ENCODE measurements at regions not wholly inside any gene's neighbourhood (a gene's known extent, or its start where the extent isn't known, plus 50 kb on each side); places are given as distances from the start of the nearest gene placed in this dataset.

DNA sequence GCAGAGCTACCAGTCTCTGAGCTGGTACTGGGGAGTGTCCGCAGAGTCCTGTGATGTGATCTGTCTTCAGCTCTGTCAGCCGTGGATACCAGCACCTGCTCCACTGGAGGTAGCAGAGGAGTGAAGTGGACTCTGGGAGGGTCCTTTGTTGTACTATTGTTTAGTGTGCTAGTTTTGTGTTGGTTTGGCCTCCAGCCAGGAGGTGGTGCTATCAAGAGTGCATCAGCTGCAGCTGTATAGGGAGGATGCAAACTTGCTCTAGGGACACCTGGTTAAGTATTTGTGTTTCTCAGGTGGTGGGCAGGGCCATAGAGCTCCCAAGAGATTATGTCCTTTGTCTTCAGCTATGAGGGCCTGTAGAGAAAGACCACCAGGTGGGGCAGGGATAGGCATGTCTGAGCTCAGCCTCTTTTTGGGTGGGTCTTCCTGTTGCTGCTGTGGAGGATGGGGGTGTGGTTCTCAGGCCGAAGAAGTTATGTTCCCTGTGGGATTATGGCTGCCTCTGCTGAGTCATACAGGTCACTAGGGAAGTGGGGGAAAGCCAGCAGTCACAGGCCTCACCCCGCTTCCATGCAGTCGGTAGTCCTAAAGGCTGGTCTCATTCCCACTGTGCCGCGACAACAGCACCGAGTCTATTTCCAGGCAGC, 443.2 kb upstream of the TBL1XR1 start:
- Histone ChIP-seq H3K9me2 (ENCODE audit: insufficient read depth, low read length) (no peaks in the 10 kb centered on the region), H3K36me3 (ENCODE audit: insufficient read depth, low read length) (no peaks in the 10 kb centered on the region), H2AFZ (ENCODE audit: low read depth, low read length) (no peak overlapping the region), H4K20me1 (ENCODE audit: insufficient read depth) (no peaks in the 10 kb centered on the region), H3K9me3 (ENCODE audit: low read length) (peaks cover 2% of the 10 kb centered on the region), H3K79me2 (replicated peaks; ENCODE audit: insufficient read depth, low read length) (no peaks in the 10 kb centered on the region), H3K27me3 (ENCODE audit: insufficient read depth, low read depth, low read length) (no peaks in the 10 kb centered on the region), H3K27ac (ENCODE audit: low read length) (no peak overlapping the region), H3K4me2 (ENCODE audit: low read length) (no peak overlapping the region), H3F3A (ENCODE audit: insufficient read depth, low read length, poor library complexity, severe bottlenecking) (no peaks in the 10 kb centered on the region), H3K9ac (ENCODE audit: low read length) (no peak overlapping the region), H3K4me3 (ENCODE audit: low read length) (no peak overlapping the region)
- TF ChIP-seq MXI1 (conservative IDR thresholded peaks at IDR 0.05; ENCODE audit: poor library complexity, severe bottlenecking) (no peak), POLR2AphosphoS5 (IDR thresholded peaks at IDR 0.05) (no peak), TAF1 (IDR thresholded peaks at IDR 0.05; ENCODE audit: low read depth) (no peak), RAD21 (conservative IDR thresholded peaks at IDR 0.05) (no peak), EZH2 (IDR thresholded peaks at IDR 0.05; ENCODE audit: borderline replicate concordance, insufficient read depth, low read length, poor library complexity, severe bottlenecking) (no peak), SMC3 (conservative IDR thresholded peaks at IDR 0.05; ENCODE audit: poor library complexity) (no peak), EP300 (conservative IDR thresholded peaks at IDR 0.05; ENCODE audit: poor library complexity, severe bottlenecking) (no peak)
- TF ChIP-seq, protein P1, sequence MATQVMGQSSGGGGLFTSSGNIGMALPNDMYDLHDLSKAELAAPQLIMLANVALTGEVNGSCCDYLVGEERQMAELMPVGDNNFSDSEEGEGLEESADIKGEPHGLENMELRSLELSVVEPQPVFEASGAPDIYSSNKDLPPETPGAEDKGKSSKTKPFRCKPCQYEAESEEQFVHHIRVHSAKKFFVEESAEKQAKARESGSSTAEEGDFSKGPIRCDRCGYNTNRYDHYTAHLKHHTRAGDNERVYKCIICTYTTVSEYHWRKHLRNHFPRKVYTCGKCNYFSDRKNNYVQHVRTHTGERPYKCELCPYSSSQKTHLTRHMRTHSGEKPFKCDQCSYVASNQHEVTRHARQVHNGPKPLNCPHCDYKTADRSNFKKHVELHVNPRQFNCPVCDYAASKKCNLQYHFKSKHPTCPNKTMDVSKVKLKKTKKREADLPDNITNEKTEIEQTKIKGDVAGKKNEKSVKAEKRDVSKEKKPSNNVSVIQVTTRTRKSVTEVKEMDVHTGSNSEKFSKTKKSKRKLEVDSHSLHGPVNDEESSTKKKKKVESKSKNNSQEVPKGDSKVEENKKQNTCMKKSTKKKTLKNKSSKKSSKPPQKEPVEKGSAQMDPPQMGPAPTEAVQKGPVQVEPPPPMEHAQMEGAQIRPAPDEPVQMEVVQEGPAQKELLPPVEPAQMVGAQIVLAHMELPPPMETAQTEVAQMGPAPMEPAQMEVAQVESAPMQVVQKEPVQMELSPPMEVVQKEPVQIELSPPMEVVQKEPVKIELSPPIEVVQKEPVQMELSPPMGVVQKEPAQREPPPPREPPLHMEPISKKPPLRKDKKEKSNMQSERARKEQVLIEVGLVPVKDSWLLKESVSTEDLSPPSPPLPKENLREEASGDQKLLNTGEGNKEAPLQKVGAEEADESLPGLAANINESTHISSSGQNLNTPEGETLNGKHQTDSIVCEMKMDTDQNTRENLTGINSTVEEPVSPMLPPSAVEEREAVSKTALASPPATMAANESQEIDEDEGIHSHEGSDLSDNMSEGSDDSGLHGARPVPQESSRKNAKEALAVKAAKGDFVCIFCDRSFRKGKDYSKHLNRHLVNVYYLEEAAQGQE (IDR thresholded peaks at IDR 0.05; ENCODE audit: borderline replicate concordance): no peak
- TF ChIP-seq, protein P2, sequence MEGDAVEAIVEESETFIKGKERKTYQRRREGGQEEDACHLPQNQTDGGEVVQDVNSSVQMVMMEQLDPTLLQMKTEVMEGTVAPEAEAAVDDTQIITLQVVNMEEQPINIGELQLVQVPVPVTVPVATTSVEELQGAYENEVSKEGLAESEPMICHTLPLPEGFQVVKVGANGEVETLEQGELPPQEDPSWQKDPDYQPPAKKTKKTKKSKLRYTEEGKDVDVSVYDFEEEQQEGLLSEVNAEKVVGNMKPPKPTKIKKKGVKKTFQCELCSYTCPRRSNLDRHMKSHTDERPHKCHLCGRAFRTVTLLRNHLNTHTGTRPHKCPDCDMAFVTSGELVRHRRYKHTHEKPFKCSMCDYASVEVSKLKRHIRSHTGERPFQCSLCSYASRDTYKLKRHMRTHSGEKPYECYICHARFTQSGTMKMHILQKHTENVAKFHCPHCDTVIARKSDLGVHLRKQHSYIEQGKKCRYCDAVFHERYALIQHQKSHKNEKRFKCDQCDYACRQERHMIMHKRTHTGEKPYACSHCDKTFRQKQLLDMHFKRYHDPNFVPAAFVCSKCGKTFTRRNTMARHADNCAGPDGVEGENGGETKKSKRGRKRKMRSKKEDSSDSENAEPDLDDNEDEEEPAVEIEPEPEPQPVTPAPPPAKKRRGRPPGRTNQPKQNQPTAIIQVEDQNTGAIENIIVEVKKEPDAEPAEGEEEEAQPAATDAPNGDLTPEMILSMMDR (IDR thresholded peaks at IDR 0.05; ENCODE audit: poor library complexity, severe bottlenecking): no peak

DNA sequence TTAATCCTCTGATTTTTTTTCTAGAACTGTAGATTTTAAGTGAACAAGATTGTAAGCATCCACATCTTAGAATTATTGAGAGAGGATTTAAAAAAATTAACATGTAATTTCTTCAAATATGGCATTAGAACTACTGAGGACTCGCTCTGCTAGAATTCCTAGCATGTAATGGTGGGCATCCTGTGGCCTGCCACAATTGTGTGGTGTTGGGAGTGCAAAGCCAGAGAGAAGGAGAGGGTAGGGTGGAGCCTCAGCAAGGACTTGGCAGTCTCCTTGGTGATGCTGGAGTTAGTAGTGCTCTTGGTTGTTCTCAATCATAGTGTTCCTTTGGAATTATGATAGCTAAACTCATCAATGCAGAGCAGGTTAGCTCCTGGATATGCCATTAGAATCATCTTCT, 443.9 kb upstream of the TBL1XR1 start:
- no peak overlapping the region for H3K4me2 ChIP-seq (ENCODE audit: low read length)
- no peak overlapping the region for H2AFZ ChIP-seq (ENCODE audit: low read depth, low read length)
- H3K9ac ChIP-seq (ENCODE audit: low read length): no peak overlapping the region
- no peak overlapping the region for H3K27ac ChIP-seq (ENCODE audit: low read length)
- TF ChIP-seq, protein P2 (IDR thresholded peaks at IDR 0.05; ENCODE audit: poor library complexity, severe bottlenecking): no peak
- no peak for TF ChIP-seq SMC3 (conservative IDR thresholded peaks at IDR 0.05; ENCODE audit: poor library complexity)
- TF ChIP-seq RAD21 (conservative IDR thresholded peaks at IDR 0.05): no peak
- no peak for TF ChIP-seq EP300 (conservative IDR thresholded peaks at IDR 0.05; ENCODE audit: poor library complexity, severe bottlenecking)
- TF ChIP-seq EZH2 (IDR thresholded peaks at IDR 0.05; ENCODE audit: borderline replicate concordance, insufficient read depth, low read length, poor library complexity, severe bottlenecking): no peak
- no peak for TF ChIP-seq TAF1 (IDR thresholded peaks at IDR 0.05; ENCODE audit: low read depth)
- TF ChIP-seq MXI1 (conservative IDR thresholded peaks at IDR 0.05; ENCODE audit: poor library complexity, severe bottlenecking): no peak
- TF ChIP-seq POLR2AphosphoS5 (IDR thresholded peaks at IDR 0.05): no peak
- TF ChIP-seq, protein P1 (IDR thresholded peaks at IDR 0.05; ENCODE audit: borderline replicate concordance): no peak
- no peaks in the 10 kb centered on the region for H3F3A ChIP-seq (ENCODE audit: insufficient read depth, low read length, poor library complexity, severe bottlenecking)
- H3K79me2 ChIP-seq (replicated peaks; ENCODE audit: insufficient read depth, low read length): no peaks in the 10 kb centered on the region
- H4K20me1 ChIP-seq (ENCODE audit: insufficient read depth): no peaks in the 10 kb centered on the region
- no peaks in the 10 kb centered on the region for H3K36me3 ChIP-seq (ENCODE audit: insufficient read depth, low read length)
- no peaks in the 10 kb centered on the region for H3K9me2 ChIP-seq (ENCODE audit: insufficient read depth, low read length)
- H3K27me3 ChIP-seq (ENCODE audit: insufficient read depth, low read depth, low read length): no peaks in the 10 kb centered on the region
- H3K9me3 ChIP-seq (ENCODE audit: low read length): peaks cover 2% of the 10 kb centered on the region
- H3K4me3 ChIP-seq (ENCODE audit: low read length): no peak overlapping the region

All from neural cell (in vitro differentiated cells).